OCI-LY3 (cell line): ENCODE measurements at regions not wholly inside any gene's neighbourhood (a gene's known extent, or its start where the extent isn't known, plus 50 kb on each side); places are given as distances from the start of the nearest gene placed in this dataset.

Source experiments
- EZH2phosphoT487 ChIP-seq: fragments of 200-600 bp; shearing (Covaris generic); IDR thresholded peaks from 2 replicates; pipeline ENCODE4 v1.6.1; 2018; ENCODE audit warnings: antibody characterized with exemption, mixed run types, low read depth
- TF ChIP-seq, protein P1 (sequence below): fragments of 200-600, 300-600 bp; sonication (generic); IDR thresholded peaks from 2 replicates; pipeline ENCODE4 v1.5.1; 2014; ENCODE audit warnings: antibody characterized with exemption, low read length, low read depth

DNA sequence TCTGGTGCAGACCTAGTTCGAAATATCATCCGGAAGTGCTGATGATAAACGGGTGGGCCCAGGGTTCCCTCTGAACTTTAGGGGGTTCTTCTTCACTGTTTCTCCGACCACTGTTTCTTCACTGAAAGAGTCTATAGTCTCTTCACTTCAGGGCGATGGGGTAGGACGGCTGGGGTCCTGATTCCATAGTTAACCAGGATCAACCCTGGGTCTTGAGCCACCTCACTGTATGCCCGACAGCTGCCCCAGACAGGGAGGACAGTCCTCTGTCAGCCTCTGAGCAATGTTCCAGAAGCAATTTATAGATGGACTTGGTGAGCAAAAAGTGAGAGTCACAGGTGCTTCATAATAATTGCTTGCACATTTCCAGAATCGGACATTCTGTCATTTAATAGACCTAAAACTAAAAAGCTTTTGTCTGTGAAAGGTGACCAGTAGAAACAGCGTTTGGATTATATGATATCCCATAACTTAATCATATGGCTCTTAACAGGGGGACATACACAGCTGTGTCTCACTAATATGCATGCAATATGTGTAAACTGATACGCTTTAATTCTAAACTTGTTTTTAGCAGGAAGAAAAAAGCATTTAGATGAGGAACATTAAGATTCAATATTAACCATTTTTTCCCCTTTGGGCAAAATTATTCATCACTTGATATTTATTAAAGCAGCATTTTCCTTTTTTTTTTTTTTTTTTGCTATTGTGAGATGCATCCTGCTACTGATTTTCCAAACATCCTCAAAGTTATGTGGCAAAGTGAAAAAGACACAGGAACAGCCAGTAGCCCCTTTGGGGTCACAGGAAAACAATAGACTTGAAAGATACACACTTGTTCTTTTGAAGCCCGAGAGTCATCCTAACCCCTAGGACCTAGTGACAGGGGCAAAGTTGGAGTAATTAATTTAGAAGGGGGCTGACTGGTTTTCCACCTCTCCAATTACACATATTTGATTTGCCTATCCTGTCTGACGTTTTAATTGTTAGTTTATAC, 277.0 kb downstream of the ZNF536 start:
- TF ChIP-seq EZH2phosphoT487, result no peak
- TF ChIP-seq, protein P1, sequence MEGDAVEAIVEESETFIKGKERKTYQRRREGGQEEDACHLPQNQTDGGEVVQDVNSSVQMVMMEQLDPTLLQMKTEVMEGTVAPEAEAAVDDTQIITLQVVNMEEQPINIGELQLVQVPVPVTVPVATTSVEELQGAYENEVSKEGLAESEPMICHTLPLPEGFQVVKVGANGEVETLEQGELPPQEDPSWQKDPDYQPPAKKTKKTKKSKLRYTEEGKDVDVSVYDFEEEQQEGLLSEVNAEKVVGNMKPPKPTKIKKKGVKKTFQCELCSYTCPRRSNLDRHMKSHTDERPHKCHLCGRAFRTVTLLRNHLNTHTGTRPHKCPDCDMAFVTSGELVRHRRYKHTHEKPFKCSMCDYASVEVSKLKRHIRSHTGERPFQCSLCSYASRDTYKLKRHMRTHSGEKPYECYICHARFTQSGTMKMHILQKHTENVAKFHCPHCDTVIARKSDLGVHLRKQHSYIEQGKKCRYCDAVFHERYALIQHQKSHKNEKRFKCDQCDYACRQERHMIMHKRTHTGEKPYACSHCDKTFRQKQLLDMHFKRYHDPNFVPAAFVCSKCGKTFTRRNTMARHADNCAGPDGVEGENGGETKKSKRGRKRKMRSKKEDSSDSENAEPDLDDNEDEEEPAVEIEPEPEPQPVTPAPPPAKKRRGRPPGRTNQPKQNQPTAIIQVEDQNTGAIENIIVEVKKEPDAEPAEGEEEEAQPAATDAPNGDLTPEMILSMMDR, result no peak
